SK-N-SH (cell line): ENCODE measurements at regions not wholly inside any gene's neighbourhood (a gene's known extent, or its start where the extent isn't known, plus 50 kb on each side); places are given as distances from the start of the nearest gene placed in this dataset.

ENCODE experiments used
- FOSL2 ChIP-seq: IDR thresholded peaks from 2 replicates; pipeline ENCODE4 v1.4.0; 2012; ENCODE audit warnings: low read depth, mild to moderate bottlenecking, moderate library complexity, borderline replicate concordance
- GABPA ChIP-seq: IDR thresholded peaks from 2 replicates; pipeline ENCODE4 v1.4.0; 2012; ENCODE audit warnings: low read depth, mild to moderate bottlenecking
- PBX3 ChIP-seq: IDR thresholded peaks from 2 replicates; pipeline ENCODE4; 2012
- TF ChIP-seq, protein P1 (sequence below): fragments of 200-600 bp; sonication (generic); IDR thresholded peaks from 2 replicates; pipeline ENCODE4 v1.6.1; 2017; ENCODE audit warnings: antibody characterized with exemption, mild to moderate bottlenecking, moderate library complexity

DNA sequence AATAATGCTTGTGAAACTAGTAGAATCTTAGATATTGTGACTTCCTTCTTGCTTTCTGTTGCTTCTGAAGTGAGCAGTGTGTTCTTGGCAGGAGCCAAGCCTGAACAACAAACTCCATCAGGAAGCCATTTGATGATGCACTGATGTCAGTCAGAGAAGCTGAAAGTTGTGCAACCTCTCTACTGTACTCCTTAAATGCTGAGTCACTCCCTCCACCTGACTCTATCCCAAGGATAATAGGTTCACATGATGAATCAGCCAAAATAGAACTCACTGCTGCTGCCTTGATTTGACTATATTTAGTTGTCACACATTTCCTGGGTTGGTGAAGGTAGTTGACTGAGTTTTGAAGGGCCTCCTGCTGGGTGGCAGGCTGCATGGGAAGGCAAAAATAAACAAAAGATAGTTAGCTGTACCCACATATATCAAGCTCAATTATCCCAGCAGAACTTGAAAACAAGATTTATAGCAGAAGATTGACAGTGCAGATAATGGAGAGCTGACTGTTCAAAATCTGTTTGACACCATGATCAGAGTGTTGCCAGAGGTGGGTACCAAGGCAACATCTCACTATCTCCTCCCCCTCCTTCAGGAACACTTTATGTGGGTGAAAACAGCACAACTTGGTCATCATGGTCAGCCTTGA, 328.4 kb upstream of the DPH6 start:
- peak; percentile 20; the same call in 1 of the 2 replicates for TF ChIP-seq FOSL2
- TF ChIP-seq PBX3 = peak; percentile 64
- TF ChIP-seq, protein P1, sequence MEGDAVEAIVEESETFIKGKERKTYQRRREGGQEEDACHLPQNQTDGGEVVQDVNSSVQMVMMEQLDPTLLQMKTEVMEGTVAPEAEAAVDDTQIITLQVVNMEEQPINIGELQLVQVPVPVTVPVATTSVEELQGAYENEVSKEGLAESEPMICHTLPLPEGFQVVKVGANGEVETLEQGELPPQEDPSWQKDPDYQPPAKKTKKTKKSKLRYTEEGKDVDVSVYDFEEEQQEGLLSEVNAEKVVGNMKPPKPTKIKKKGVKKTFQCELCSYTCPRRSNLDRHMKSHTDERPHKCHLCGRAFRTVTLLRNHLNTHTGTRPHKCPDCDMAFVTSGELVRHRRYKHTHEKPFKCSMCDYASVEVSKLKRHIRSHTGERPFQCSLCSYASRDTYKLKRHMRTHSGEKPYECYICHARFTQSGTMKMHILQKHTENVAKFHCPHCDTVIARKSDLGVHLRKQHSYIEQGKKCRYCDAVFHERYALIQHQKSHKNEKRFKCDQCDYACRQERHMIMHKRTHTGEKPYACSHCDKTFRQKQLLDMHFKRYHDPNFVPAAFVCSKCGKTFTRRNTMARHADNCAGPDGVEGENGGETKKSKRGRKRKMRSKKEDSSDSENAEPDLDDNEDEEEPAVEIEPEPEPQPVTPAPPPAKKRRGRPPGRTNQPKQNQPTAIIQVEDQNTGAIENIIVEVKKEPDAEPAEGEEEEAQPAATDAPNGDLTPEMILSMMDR = no peak
- no peak for TF ChIP-seq GABPA
